GM15510 (cell line): ENCODE measurements at regions not wholly inside any gene's neighbourhood (a gene's known extent, or its start where the extent isn't known, plus 50 kb on each side); places are given as distances from the start of the nearest gene placed in this dataset.

Experiments used
- POLR2A ChIP-seq: IDR thresholded peaks from 3 replicates; pipeline ENCODE4 v1.6.1; 2011; ENCODE audit warnings: borderline replicate concordance; ENCODE audit not compliant: insufficient read length; ENCODE audit errors: extremely low read depth

GRCh38 chr22:49432897-49433443, 394.7 kb downstream of the BRD1 start:
- no peak for TF ChIP-seq POLR2A

GRCh38 chr22:49432211-49432896, 395.3 kb downstream of the BRD1 start:
- TF ChIP-seq POLR2A, result no peak

- no peak for TF ChIP-seq POLR2A
These were observed 396.1 kb downstream of the BRD1 start for GRCh38 chr22:49431551-49431950.

- TF ChIP-seq POLR2A, result no peak
These were observed 398.6 kb downstream of the BRD1 start for GRCh38 chr22:49429066-49429465.

- TF ChIP-seq POLR2A, result no peak
These were observed 399.7 kb downstream of the BRD1 start for GRCh38 chr22:49427941-49428340.

DNA sequence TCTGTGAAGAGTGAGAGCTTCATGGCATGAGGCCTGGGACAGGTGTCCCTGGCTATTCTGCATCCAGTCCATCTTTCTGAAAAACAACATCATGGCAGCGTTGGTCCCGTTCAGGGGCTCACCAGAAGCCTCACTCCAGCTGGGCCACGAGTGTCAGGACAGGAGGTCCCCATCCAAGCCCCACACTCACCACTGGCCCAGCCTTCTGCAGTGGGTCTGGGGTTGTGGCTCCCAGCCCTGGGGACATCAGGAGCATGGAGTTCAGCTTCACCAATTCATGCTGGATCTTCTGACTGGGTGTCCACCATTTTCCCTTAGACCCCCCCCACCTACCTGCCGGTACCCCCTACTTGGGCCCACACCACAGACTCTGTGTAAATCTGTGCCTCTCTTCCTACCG, 400.3 kb downstream of the BRD1 start:
- no peak for TF ChIP-seq POLR2A

GRCh38 chr22:49426618-49427266, 400.9 kb downstream of the BRD1 start:
- TF ChIP-seq POLR2A, result no peak

GRCh38 chr22:49426098-49426497, 401.6 kb downstream of the BRD1 start:
- TF ChIP-seq POLR2A, result no peak

DNA sequence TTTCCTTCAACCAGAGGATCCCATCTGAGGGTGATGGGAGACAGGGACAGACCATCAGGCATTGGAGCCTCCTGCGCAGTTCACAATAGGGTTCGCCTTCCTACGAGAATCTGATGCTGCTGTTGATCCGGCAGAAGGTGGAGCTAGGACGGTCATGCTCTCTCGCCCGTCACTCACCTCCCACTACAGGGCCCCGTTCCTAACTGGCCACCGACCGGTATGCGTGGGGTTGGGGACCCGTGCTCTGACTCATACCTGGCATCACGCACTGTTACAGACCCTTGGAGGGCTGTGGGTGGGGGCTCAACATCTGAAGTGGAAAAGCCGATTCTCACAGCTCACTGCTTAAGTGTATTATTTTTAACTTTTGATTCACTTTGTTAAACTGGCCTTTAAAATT, 402.3 kb downstream of the BRD1 start:
- TF ChIP-seq POLR2A, result no peak

DNA sequence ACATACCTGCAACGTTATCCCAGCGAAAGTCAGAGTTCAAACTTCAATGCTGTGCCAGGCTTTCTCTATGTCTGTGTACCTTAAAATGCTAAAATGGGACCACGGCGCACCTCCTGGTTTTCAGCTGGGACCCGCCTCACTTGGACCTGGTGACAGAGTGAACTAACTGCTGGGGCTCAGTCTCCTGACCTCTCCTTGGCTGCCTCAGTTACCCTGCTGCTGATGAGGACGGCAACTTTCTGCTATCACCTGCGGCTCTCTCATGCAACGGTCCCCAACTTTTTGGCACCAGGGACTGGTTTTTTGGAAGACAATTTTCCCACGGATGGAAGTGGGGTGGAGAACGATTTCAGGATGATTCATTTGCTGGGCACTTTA, 402.8 kb downstream of the BRD1 start:
- TF ChIP-seq POLR2A, result no peak

GRCh38 chr22:49423125-49423650, 404.5 kb downstream of the BRD1 start:
- no peak for TF ChIP-seq POLR2A

- no peak for TF ChIP-seq POLR2A
These were observed 405.0 kb downstream of the BRD1 start for GRCh38 chr22:49422701-49423100.

DNA sequence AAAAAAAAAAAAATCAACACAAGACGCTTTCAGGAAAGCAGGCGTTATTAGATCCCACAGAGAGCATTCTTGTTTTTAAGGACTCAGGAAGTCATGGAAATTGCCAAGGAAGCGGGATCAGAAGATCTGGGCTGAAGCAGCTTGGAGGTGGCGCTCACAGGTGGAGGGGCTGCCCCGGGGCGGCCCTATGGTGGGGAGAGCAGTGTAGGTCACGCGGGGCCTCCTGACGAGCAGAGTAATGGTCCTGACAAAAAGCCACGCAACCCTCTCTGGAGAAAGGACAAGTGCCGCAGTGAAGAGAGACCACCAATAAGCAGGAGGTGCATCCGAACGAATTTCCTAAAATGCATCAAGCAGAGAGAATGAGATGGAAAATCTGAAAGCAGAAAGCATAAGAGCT, 407.0 kb downstream of the BRD1 start:
- TF ChIP-seq POLR2A, result no peak

DNA sequence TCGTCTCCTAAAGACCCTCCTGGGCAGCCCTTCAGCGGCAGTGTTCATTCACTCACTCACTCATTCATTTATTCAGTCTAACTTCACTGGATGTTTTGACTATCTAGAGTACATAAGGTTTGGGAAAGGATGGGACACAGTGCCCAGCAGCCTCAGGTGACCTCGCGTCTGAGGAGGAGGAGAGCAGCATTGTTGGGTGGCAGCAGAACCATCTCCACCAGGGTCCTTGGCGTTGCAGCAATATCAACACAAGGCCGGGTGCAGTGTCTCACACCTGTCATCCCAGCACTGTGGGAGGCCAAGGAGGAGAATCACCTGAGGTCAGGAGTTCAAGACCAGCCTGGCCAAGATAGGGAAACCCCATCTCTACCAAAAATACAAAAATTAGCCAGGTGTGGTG, 408.0 kb downstream of the BRD1 start:
- TF ChIP-seq POLR2A, result no peak

DNA sequence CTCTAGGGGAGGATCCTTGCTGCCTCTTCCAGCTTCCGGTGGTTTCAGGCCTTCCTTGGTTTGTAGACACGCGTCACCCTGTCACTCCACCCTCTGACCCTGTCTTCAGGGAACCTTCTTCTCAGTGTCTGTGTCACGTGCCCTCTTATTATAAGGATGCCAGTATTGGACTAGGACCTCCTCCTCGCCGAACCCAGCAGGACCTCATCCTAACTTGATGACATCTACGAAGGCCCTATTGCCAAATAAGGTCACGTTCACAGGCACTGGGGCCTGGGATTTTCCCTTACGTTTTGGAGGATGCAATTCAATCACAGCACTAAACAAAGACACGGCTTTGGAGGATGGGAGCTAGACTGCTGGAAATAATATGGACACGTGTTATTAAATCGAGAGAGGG, 408.7 kb downstream of the BRD1 start:
- TF ChIP-seq POLR2A, result no peak
